ENCODE measurements at regions not wholly inside any gene's neighbourhood (a gene's known extent, or its start where the extent isn't known, plus 50 kb on each side); places are given as distances from the start of the nearest gene placed in this dataset.

- no peak for DNase-seq (ENCODE audit: low read depth, low spot score)
Observed at GRCh38 chr2:4840791-4841190, 851.4 kb upstream of the SOX11 start.

GRCh38 chr2:4844881-4845280 is 847.3 kb upstream of the SOX11 start:
- no peak for DNase-seq (ENCODE audit: low read depth, low spot score)

DNA sequence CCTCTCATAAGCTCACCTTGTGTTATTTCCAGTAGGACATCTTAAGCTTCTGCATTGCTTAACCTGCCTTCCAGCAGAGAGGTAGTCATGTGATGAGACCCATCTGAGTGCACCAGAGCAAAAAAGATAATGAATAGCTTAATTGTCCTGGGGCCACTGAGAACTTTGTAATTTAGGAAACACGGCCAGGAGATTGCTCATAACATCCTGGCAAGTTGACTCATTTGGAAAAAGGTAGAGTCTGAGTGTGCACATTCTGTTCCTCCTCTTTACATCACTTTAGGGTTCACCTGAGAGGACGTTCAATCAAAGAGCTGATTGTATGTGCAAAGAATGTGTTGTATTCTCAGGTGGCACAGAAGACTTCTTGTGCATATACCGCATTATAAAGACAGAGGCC is 830.2 kb upstream of the SOX11 start:
- DNase-seq (ENCODE audit: low read depth, low spot score), result no peak

DNA sequence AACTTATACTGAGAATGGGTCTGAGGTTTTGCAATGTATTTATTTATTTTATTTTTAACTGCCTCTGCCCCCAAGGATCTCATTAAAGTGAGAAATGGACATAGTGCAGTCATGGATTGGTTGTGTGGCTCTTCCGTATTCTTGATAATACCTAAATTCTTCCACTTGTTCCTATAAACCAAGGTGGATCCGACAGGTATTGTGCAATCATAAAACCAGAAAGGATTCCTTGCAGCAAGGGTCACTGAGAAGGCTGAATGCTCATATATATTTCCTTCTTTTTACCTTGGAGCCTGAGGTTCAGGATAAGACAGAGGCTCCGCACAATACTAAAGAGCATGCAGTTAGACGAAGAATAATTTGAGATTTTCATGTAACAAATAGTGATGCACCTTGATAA is 826.0 kb upstream of the SOX11 start:
- DNase-seq (ENCODE audit: low read depth, low spot score), result no peak

- DNase-seq (ENCODE audit: low read depth, low spot score), result no peak
Observed at GRCh38 chr2:4868466-4868865, 823.7 kb upstream of the SOX11 start.

- DNase-seq (ENCODE audit: low read depth, low spot score), result no peak
Observed at GRCh38 chr2:4869154-4869553, 823.0 kb upstream of the SOX11 start.

GRCh38 chr2:4873364-4873763 is 818.8 kb upstream of the SOX11 start:
- no peak for DNase-seq (ENCODE audit: low read depth, low spot score)

DNA sequence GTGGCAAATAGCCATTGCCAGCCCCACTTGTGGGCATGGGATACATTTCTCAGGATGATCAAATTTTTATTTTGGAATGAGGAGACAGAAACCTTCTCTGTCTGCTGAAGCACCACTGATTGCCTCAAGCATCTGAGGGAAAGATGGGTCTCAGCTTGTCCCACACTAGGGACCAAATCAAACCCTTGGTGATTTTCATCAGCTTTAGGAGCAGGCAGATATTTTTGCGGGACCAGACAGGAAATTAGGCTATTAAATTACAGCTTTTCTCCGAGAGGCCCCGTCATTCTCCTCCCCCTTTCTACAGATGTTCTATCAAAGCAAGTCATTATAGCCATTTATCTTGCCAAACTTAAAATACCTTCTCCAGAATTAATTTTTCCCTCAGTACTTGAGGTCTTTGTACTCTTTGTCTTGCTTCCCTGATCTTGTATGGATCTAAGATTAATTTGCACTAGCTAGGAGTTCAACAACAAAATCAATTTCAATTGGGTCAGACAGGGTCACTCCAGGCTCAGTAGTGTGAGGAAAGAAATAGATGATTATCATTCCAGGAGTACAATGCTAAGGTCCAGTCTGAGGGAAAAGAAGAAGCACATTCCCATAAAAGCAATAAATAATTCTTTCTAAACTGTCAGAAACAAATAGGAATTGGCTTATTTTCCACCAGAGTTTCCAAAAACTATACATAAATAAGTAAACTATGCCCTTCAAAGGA is 818.1 kb upstream of the SOX11 start:
- no peak for DNase-seq (ENCODE audit: low read depth, low spot score)

DNA sequence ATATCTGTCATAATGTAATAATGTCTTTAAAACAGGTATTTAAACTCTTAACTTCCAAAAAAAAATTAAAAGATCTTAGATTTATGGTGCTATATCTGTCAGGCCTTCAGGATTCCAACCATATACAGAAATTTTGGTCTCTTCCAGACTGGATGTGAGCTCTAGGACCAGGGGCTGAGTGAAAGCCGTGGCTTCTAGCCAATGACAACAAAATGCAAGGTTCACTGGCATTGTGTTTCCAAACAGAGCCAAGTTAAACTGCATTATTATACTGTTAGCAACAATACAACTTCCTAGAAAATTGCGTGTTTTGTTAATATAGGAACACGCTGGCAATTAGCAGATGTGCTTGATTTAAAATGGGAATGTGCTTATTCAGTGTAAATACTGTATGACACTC is 809.8 kb upstream of the SOX11 start:
- peak; percentile 63 for DNase-seq (ENCODE audit: low read depth, low spot score)

- DNase-seq (ENCODE audit: low read depth, low spot score), result no peak
Observed at GRCh38 chr2:4882941-4883340, 809.2 kb upstream of the SOX11 start.

- DNase-seq (ENCODE audit: low read depth, low spot score), result no peak
Observed at GRCh38 chr2:4883375-4883774, 808.8 kb upstream of the SOX11 start.

GRCh38 chr2:4884117-4884571 is 808.0 kb upstream of the SOX11 start:
- no peak for DNase-seq (ENCODE audit: low read depth, low spot score)

DNA sequence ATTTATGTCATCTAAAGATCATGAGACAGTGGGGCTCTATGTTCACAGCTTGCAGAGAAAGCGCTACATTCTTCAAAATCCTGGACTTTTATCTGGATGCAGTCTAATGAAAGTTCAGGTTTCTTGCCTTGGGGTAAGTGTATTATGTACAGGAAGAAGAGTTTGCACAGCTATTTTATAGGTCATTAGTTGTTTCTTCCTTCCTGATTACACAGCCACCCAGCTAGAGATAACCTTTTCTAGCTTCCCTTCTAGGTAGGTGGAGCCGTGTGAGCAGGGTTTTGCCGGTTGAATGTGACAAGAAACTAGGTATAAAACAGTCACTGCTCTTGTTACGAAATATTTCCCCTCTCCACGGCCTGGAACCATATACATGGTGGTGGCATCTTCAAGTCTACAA is 800.8 kb upstream of the SOX11 start:
- DNase-seq (ENCODE audit: low read depth, low spot score), result no peak

- no peak for DNase-seq (ENCODE audit: low read depth, low spot score)
Observed at GRCh38 chr2:4895371-4895770, 796.8 kb upstream of the SOX11 start.

DNA sequence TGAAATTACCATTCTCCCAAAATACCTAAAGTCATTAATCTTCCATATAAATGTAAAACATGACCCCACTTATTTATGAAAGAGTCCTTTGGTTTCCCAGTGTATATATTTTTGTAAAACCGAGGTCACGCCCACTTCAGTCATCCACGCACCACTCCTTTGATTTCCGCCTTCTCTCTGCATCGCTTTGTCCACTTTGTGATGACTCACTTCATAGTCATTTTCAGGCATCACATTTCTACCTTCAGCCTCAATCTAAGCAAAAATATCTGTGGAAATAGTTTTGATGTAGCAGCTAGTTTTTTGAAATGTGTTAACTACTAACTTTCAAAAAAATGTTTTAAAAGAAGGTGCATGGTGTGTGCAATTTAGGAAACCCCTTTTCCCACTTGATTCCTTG is 793.5 kb upstream of the SOX11 start:
- peak; percentile 78 for DNase-seq (ENCODE audit: low read depth, low spot score)

- DNase-seq (ENCODE audit: low read depth, low spot score), result no peak
Observed at GRCh38 chr2:4900242-4900641, 791.9 kb upstream of the SOX11 start.

DNA sequence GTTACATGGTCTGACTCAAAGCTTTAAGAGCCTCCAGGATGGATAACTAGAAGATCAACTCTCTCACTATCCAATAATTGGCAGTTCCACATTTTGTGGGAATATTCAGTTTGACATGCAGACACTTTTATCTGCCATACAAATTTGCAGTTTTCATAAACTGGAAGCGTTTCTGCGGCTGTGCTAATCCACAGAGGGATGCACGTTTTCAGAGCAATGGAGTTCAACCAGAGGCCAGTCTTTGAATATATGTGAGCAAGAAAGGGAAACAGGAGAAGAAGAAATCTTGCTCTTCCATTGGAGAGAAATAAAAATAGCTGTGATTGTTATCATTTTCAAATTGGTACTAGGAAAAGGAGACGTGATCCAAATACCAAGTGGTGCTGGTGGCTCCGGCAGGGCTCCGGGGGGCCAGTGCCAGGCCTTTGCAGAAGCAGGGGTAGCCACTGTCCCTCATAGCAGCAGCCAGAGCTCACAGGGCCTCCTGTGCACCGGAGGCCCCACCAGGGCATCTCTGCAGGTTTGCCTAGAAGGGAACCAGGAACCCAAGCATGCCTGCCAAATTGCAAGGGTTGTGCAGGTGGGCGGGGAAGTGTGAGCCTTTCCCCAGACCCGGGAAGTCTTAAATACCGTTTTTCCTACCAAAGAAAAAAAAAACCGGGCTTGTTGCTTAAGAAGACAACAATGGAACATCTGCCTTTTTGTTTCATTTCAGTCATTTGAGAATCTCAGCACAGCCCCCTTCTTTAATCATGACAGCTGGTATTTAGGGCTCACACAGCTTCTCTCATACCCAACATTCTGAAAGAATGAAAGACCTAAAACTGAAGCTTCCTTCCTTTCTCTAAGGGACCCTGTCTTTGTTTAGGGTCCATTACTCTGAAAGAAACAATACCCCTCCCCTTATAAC is 791.1 kb upstream of the SOX11 start:
- DNase-seq (ENCODE audit: low read depth, low spot score), result no peak

- DNase-seq (ENCODE audit: low read depth, low spot score), result peak; percentile 57
Observed at GRCh38 chr2:4903656-4904348, 788.4 kb upstream of the SOX11 start.

DNA sequence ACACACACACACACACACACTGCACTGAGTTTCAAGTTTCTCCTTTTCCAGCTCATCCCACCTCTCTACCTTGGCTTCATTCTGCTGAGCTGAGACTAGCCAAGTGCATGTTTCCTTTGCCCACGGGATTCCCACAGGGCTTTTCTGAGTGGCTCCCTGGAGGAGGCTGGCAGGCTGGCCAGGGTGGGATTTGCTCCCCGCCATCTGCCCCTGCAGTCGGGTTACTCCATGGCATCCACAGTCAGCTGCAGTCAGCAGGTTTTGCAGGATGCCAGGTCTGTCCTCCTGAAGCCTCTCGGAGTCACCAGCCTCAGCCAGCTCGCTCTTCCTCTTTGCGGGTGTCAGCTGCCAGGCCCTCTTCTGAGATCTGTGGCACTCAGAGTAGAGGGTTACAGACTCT is 783.7 kb upstream of the SOX11 start:
- DNase-seq (ENCODE audit: low read depth, low spot score), result no peak

DNA sequence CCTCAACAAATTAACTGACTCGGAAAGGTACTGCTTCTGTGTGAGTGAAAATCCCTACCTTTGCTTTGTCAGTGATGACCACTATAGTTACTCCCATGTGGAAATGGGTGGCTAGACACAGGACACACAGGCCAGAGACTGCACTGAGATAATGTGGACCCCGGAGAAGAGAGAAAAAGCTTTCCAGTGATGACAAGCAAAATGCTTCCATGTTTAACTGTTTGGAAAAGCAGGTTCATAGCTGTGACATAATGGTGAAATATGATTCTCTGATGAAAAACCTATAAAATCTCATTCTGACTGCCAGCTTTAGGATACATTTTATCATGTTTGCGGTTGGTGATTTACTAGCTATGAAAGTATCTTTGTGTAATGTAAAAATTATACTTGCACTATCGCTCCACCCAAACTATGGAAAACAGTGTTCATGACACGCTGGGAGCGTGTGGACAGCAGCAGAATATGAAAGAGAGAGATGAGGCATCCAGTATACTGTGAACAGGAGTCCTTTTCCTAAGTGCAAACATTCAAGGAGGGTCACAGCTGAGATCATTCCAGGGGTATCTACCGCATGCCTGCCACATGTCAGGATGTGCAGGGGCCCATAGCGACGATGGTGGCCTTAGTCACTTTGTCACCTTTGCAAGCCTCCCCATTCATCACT is 782.7 kb upstream of the SOX11 start:
- DNase-seq (ENCODE audit: low read depth, low spot score), result no peak

GRCh38 chr2:4914036-4914435 is 778.1 kb upstream of the SOX11 start:
- DNase-seq (ENCODE audit: low read depth, low spot score), result no peak

- peak; percentile 38 for DNase-seq (ENCODE audit: low read depth, low spot score)
Observed at GRCh38 chr2:4914551-4914950, 777.6 kb upstream of the SOX11 start.
